SHP77 (cell line): ENCODE measurements at regions not wholly inside any gene's neighbourhood (a gene's known extent, or its start where the extent isn't known, plus 50 kb on each side); places are given as distances from the start of the nearest gene placed in this dataset.
A peak's percentile ranks its signal among the peaks of the same experiment; 100 is the strongest.

ENCODE experiments used
- DNase-seq, 2 experiments: peaks; one replicate each; lab custom pipeline; 2025; lab: John Stamatoyannopoulos, UW

DNA sequence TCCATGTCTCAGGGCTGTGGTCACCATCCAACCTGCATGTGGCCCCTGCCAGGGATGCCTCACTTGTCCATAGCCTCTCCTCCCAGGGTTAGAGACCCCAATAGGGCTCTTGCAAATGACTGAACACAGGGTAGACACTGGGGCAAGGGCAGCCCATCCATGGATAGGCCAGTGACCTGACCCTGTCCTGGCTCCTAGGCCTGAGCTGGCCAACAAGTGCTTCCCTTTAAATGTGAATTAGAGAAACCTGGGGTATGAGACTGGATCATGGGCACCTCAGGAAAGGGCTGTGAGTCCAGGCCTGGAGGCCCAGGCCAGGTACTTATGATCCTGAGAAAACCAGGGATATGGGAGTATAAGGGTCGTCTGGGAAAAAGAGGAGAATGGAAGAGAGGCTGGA is 64.5 kb downstream of the COPS8 start:
- no peak for DNase-seq

DNA sequence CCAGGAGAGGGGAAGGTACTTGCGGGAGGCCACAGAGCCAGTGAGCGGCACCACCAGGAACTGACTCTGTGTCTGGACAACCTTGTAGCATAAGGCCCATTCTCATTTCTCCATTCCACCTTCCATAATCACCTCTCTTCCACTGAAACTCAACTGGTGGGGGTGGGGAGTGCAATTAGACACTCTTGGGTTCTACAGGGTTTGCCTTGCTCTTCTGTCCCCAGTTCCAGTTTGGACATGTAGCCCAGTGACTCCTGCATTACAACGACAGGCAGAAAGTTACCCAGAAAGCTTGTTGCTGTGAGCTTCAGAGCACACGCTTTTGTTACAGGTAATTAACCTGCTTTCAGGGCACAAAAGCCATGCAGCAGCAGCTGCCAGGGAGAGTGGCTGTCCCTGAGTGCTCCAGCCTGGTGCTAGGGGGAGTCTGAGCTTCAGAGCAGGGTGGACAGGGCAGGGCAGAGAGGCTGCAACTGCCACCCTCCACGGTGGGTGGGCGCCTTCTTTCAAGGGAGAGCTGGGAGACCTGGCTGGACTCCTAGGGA is 65.2 kb downstream of the COPS8 start:
- DNase-seq: no peak

- no peak for DNase-seq
Measured at GRCh38 chr2:237152361-237152760, 66.7 kb downstream of the COPS8 start.

- no peak for DNase-seq
Measured at GRCh38 chr2:237153181-237153580, 67.5 kb downstream of the COPS8 start.

DNA sequence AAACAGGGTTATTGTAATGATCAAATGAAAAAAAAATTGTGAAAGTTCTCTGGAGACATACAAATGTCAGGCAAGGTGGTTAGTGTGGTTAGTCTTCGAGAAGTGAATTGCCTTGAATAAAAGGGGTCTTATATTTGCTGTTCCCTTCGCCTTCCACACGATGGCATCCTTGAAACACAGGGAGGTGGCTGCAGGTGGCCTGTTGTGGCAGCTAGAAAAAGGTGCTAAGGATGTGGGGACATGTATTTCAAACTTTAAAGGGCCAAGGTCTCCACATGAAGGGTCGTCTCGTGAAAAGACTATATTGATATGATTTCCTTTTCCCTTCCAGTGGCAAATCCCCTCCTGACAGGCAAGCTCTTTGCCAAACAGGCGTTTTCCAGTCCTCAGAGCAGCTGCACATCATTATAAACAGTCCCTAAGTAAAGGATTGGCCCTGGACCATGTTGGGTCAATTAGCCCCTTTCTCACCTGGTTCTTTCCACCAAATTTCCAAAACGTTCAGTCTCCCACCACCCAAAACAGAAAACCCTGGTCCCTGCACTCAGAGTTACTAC is 68.5 kb downstream of the COPS8 start:
- peak; percentile 41 to 47 for DNase-seq

GRCh38 chr2:237154884-237155851 is 69.5 kb downstream of the COPS8 start:
- no peak for DNase-seq

DNA sequence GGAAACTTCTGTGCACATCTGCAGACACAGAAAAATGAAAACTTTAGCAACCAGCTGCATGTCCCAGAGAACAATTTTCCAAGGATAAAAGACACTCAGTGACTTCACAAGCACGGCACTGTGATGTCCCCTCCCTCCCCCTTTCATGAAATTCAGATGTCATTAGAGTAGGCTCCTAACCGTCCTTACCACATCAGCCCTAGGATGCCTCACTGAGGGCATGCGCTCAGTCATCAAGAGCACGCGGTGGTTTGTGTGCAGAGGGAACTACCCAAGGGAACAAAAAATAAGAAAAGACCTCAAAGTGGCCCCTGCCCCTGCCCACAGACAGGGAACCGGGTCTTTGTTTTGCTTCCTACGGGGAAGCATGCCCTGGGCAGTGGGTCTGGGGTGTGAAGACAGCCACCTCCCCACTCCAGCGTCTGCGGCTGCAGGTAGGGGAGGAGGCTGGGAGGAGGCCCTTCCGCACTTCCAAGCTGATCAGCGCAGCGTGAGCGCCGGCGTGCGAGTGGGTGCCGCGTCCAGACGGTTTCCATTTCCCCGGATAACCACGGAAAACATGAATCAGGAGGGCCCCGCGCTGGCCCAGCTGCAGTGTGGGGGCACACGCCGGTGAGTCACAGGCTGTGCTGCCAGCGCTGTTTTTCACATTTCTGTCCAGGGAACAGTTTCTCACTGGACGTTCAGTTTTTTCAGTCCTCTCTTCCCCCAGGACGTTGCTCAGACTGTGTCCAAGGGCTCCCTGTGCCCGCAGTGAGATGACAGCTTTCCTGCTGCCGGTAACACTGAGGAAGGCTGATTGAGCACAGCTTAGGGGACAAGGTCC is 70.6 kb downstream of the COPS8 start:
- DNase-seq: no peak

- no peak for DNase-seq
Measured at GRCh38 chr2:237156857-237157779, 71.4 kb downstream of the COPS8 start.

GRCh38 chr2:237157780-237158102 is 72.1 kb downstream of the COPS8 start:
- no peak for DNase-seq

DNA sequence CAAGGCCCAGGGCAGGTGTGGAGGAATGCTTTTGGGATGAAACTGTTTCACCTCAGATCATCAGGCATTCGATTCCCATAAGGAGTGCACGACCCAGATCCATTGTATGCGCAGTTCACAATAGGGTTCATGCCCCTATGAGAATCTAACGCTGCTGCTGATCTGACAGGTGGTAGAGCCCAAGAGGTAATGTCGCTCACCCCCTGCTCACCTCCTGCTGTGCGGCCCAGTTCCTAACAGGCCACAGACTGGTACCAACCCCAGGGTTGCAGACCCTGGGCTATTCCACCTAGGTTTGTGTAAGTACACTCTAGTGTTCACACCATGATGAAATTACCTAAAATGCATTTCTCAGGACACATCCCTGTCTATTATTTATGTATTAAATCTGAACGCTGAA is 72.5 kb downstream of the COPS8 start:
- no peak for DNase-seq

DNA sequence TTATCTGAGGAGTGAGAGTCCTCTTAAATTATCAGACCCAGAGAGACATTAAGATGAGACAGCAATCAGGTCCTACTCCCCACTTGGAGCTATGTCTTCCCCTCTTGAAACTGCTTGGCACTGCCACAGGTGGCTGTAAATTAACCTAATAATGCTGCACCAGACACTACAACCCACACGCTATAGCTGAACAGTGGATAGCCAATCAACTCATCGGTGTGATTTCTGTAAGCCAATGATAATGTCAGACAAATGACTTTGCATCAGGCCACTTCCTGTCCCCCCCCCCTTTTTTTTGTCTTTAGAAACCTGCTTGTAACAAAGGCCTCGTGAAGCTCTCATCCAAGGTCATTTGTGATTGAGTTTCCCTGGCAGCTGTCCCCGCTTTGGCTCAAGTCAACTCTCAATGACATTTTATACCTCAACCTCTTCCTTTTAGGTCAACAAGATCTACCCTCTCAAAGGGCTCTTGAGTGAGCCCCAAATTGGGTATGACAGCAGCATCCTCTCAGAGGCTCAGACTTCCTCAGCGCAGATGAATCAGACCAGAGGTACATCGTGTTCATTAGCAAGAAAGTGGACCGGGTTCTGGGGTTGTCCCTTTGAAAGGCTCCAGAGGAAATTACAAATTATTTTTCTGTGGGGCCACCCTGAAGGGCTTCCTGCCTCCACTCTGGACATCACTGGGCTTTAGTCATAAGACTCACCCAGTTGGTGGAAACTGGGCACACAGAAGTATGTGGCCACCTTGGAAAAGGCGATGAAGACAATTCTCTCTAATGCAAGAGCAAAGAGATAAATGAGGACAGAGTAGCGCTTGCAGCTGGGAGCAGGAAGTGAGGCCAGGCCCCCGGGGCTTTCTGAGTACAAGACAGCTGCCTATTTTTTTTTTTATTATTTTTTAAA is 73.6 kb downstream of the COPS8 start:
- no peak for DNase-seq

GRCh38 chr2:237160271-237160919 is 74.7 kb downstream of the COPS8 start:
- no peak for DNase-seq

DNA sequence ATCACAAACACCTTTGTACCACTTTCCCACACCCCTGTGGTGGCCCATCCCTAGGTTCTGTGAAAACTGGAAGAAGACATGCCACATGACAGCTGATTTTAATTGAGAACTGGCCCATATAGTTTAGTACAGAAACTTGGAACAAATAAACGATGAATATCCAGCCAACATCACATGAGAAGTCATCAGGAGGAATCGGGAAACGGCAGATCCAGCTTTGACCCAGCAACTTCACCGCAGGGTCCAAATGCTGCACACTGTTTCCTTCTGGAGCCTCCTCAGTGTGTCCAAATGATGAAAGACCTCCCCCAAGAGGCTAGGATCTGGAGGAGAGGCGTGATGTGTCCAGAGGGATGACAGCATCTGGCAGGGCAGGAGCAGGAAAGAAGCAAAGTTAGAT is 75.5 kb downstream of the COPS8 start:
- DNase-seq: no peak

- DNase-seq: no peak
Measured at GRCh38 chr2:237162959-237163358, 77.3 kb downstream of the COPS8 start.

GRCh38 chr2:237164474-237165042 is 78.9 kb downstream of the COPS8 start:
- no peak for DNase-seq

DNA sequence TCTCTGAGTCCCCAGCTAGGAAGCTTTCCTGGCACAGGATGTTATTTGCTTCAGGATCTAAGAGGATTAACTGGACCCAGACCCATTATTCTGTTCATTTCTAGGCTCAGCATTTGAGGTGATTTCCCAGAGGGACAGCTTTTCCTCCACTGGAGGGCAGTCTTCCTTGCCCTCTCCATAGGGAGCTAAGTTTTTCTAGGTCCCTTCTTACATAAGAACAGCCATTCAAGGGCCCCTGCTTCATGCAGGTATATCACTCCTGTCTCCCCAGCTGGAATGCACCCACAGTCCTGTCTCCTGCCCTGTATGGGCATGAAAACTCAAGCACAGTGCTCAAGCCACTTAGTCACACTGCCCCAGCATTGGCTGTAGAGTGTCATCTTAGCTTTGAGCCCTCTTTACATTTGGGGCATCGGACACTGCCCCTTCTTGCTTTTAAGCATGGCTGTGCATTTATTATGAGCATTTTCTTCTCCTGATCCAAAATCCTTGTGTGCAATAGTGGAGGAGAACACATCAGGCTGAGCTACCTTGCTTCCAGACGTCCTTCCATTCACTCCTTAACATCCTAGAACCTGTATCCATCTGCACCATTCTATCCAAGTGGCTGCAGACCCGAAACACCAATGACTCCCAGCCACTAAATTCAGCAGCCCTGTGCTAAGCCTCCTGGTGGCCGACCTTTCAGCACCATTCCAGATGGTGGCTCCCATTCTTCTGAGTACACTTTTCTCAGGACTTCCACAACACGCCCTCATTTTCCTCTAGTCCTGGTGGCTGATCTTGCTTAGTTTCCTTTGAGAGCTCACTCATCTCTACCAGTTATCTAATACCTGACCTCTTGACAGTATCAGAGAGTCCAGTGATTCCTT is 80.0 kb downstream of the COPS8 start:
- no peak for DNase-seq

DNA sequence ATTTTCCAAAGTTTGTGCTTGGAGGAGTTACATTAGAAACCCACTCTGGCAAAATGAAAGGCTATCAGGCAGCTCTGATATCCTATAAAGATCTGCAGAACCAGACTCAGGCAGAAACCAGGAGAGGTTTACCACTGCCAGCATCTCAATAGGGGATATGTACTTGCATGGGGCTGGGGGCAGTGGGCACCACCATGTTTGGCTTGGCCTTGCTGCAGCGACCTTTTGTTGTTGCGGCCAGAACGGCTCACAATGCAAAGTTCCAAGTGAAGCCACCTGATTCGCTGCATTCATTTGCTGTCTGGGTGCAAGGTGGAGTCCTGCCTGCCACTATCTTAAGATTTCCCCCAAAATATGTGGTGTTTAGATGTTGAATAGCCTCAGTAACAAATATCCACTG is 81.3 kb downstream of the COPS8 start:
- no peak for DNase-seq

GRCh38 chr2:237167934-237168333 is 82.2 kb downstream of the COPS8 start:
- DNase-seq: no peak

DNA sequence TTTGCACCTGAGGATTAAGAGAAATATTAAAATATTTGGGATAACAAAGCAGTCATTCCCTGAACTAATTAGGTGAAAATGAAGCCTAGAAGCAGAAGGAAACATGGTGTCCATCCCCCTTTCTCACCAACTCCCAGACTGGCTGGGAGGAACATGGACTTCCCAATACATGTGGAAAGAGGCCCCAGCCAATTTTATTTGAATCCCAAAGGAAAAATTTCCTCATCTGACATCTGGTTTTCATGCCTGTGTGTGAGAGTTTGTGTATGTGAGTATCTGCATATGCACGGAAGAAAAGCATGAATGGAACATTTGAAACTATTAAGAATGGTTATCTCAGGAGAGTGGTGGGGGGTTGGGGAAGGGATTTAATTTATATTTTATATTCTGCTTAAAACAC is 84.3 kb downstream of the COPS8 start:
- DNase-seq: no peak
